ENCODE measurements at regions not wholly inside any gene's neighbourhood (a gene's known extent, or its start where the extent isn't known, plus 50 kb on each side); places are given as distances from the start of the nearest gene placed in this dataset.

- no peak overlapping the region for H3K27ac ChIP-seq
- no peak for DNase-seq
Observed at GRCh38 chr21:28550057-28550825, 442.4 kb downstream of the LTN1 start.

GRCh38 chr21:28548291-28548690 is 444.4 kb downstream of the LTN1 start:
- no peak overlapping the region for H3K4me3 ChIP-seq (ENCODE audit: low read depth, low read length)
- no peaks in the 10 kb centered on the region for H3K9me3 ChIP-seq (ENCODE audit: severe bottlenecking)
- H3K27ac ChIP-seq, result no peak overlapping the region
- DNase-seq, result no peak
- H3K36me3 ChIP-seq, result no peaks in the 10 kb centered on the region
- TF ChIP-seq CTCF (IDR thresholded peaks at IDR 0.05; ENCODE audit: low read depth, low read length), result no peak
- H3K27me3 ChIP-seq (ENCODE audit: insufficient read depth, low read depth, severe bottlenecking), result peaks cover 20% of the 10 kb centered on the region

More at GRCh38 chr21:28550057-28550825, 442.4 kb downstream of the LTN1 start:
- no peaks in the 10 kb centered on the region for H3K36me3 ChIP-seq
- H3K9me3 ChIP-seq (ENCODE audit: severe bottlenecking), result no peaks in the 10 kb centered on the region
- no peak for TF ChIP-seq CTCF (IDR thresholded peaks at IDR 0.05; ENCODE audit: low read depth, low read length)
- no peak overlapping the region for H3K4me3 ChIP-seq (ENCODE audit: low read depth, low read length)
- peaks cover 16% of the 10 kb centered on the region for H3K27me3 ChIP-seq (ENCODE audit: insufficient read depth, low read depth, severe bottlenecking)

- no peak for TF ChIP-seq CTCF (IDR thresholded peaks at IDR 0.05; ENCODE audit: low read depth, low read length)
- Histone ChIP-seq H3K27ac (no peak overlapping the region), H3K9me3 (ENCODE audit: severe bottlenecking) (no peaks in the 10 kb centered on the region), H3K27me3 (ENCODE audit: insufficient read depth, low read depth, severe bottlenecking) (peaks cover 22% of the 10 kb centered on the region), H3K4me3 (ENCODE audit: low read depth, low read length) (no peak overlapping the region), H3K36me3 (no peaks in the 10 kb centered on the region)
- DNase-seq, result no peak
Observed at GRCh38 chr21:28547766-28548165, 444.9 kb downstream of the LTN1 start.

- DNase-seq, result no peak
Observed at GRCh38 chr21:28543975-28544374, 448.7 kb downstream of the LTN1 start.

GRCh38 chr21:28541371-28542112 is 451.1 kb downstream of the LTN1 start:
- Histone ChIP-seq H3K9me3 (ENCODE audit: severe bottlenecking) (no peaks in the 10 kb centered on the region), H3K4me3 (ENCODE audit: low read depth, low read length) (no peak overlapping the region), H3K27me3 (ENCODE audit: insufficient read depth, low read depth, severe bottlenecking) (peaks cover 36% of the 10 kb centered on the region), H3K27ac (no peak overlapping the region), H3K36me3 (no peaks in the 10 kb centered on the region)
- TF ChIP-seq CTCF (IDR thresholded peaks at IDR 0.05; ENCODE audit: low read depth, low read length), result no peak
- no peak for DNase-seq

More at GRCh38 chr21:28543975-28544374, 448.7 kb downstream of the LTN1 start:
- peaks cover 32% of the 10 kb centered on the region for H3K27me3 ChIP-seq (ENCODE audit: insufficient read depth, low read depth, severe bottlenecking)
- H3K9me3 ChIP-seq (ENCODE audit: severe bottlenecking), result no peaks in the 10 kb centered on the region
- H3K36me3 ChIP-seq, result no peaks in the 10 kb centered on the region
- H3K27ac ChIP-seq, result no peak overlapping the region
- no peak for TF ChIP-seq CTCF (IDR thresholded peaks at IDR 0.05; ENCODE audit: low read depth, low read length)
- H3K4me3 ChIP-seq (ENCODE audit: low read depth, low read length), result no peak overlapping the region
